Loucy (cell line): ENCODE measurements at regions not wholly inside any gene's neighbourhood (a gene's known extent, or its start where the extent isn't known, plus 50 kb on each side); places are given as distances from the start of the nearest gene placed in this dataset.

ENCODE experiments used
- CTCF ChIP-seq: fragments of 200-600 bp; sonication (generic); conservative IDR thresholded peaks from 2 replicates; pipeline ENCODE4 v1.5.1; 2014; ENCODE audit warnings: mild to moderate bottlenecking, antibody characterized with exemption, low read length
- EZH2phosphoT487 ChIP-seq: fragments of 200-600 bp; IDR thresholded peaks from 2 replicates; pipeline ENCODE4 v1.6.1; 2018; ENCODE audit warnings: antibody characterized with exemption, mild to moderate bottlenecking, moderate library complexity, borderline replicate concordance

DNA sequence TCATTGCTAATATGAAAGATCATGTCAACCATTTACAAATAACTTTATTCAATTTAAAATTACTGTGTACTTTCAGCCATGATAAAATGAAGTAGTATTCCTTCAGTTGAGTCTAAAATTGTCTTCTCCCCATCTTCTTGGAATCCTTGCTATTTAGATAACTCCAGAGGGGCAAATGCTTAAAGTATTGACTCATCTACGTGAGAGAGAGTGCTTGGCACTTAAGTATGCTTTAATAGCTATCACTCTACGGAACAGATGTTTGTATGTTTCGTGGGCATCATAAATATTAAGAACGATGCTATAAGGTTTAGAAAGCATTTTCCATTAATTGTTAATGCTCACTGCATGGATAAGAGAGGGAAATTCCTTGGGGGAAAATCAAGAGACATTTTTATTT is 69.3 kb upstream of the MED13 start:
- TF ChIP-seq CTCF (no peak), EZH2phosphoT487 (no peak)
